Smooth muscle cell (in vitro differentiated cells): ENCODE measurements at regions not wholly inside any gene's neighbourhood (a gene's known extent, or its start where the extent isn't known, plus 50 kb on each side); places are given as distances from the start of the nearest gene placed in this dataset.

Experiments used
- DNase-seq: peaks from one replicate; lab custom pipeline; 2025; ENCODE audit not compliant: unreplicated experiment; lab: John Stamatoyannopoulos, UW
- H2AFZ ChIP-seq: fragments of 200-600 bp; sonication (generic); 2 replicates; pipeline ENCODE4 v1.6.0; 2016; ENCODE audit warnings: antibody characterized with exemption, low read depth, mild to moderate bottlenecking
- H3F3A ChIP-seq: fragments of 200-600 bp; sonication (generic); 2 replicates; pipeline ENCODE4 v1.6.0; 2017; ENCODE audit warnings: antibody characterized with exemption, low read depth
- H3K27ac ChIP-seq: fragments of 200-600 bp; sonication (generic); 2 replicates; pipeline ENCODE4 v1.5.1; 2016; ENCODE audit warnings: low read depth, mild to moderate bottlenecking
- H3K27me3 ChIP-seq: fragments of 200-600 bp; sonication (generic); 2 replicates; pipeline ENCODE4 v1.6.1; 2016; ENCODE audit warnings: low read depth, mild to moderate bottlenecking
- H3K36me3 ChIP-seq: fragments of 200-600 bp; sonication (generic); 2 replicates; pipeline ENCODE4 v1.5.1; 2016; ENCODE audit warnings: low read depth
- H3K4me1 ChIP-seq: fragments of 200-600 bp; sonication (generic); 2 replicates; pipeline ENCODE4 v1.5.1; 2016; ENCODE audit warnings: low read depth
- H3K4me2 ChIP-seq: fragments of 200-600 bp; sonication (generic); 2 replicates; pipeline ENCODE4 v1.6.0; 2016; ENCODE audit warnings: mild to moderate bottlenecking
- H3K4me3 ChIP-seq: fragments of 200-600 bp; sonication (generic); 2 replicates; pipeline ENCODE4 v1.5.1; 2016; ENCODE audit warnings: mild to moderate bottlenecking
- H3K79me2 ChIP-seq: fragments of 200-600 bp; sonication (generic); 2 replicates; pipeline ENCODE4 v1.6.0; 2016; ENCODE audit warnings: low read depth, mild to moderate bottlenecking
- H3K9ac ChIP-seq: fragments of 200-600 bp; sonication (generic); 2 replicates; pipeline ENCODE4 v1.6.0; 2016; ENCODE audit warnings: low read depth
- H3K9me3 ChIP-seq: fragments of 200-600 bp; sonication (generic); replicated peaks from 2 replicates; pipeline ENCODE4 v1.5.1; 2016; ENCODE audit warnings: low read depth
- H4K20me1 ChIP-seq: fragments of 200-600 bp; sonication (generic); 2 replicates; pipeline ENCODE4 v1.6.0; 2016; ENCODE audit warnings: low read depth
- WGBS: methylation state at CpG from one replicate; pipeline ENCODE4 v1.1.7; 2016; ENCODE audit warnings: low lambda C conversion rate; 5-methylcytosine and 5-hydroxymethylcytosine counted together
- TF ChIP-seq, protein P1 (sequence below): fragments of 200-600 bp; sonication (generic); IDR thresholded peaks from 2 replicates; pipeline ENCODE4 v1.5.1; 2017; ENCODE audit warnings: borderline replicate concordance, mild to moderate bottlenecking, antibody characterized with exemption; ENCODE audit not compliant: insufficient read depth, poor library complexity, severe bottlenecking

DNA sequence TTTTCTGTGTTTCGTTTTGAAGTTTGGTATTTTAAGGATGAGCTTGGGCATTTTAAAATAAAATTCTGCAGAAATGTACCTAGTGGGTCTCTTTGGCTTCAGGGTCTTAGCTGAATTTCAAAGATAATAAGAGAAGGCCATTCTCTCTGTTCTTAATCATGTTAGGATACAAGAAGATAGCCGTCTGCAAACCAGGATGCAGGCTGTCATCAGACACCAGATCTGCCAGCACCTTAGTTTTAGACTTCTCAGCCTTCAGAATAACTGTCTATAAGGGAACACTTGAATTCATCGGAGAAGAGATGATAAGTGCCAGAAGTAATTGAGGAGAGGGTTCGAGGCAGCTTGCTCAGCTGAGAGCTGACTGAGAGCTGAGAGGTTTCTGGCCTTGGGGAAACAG lies 202.1 kb downstream of the REEP3 start:
- Histone ChIP-seq H4K20me1 (no peaks in the 10 kb centered on the region), H3K4me3 (no peak overlapping the region), H2AFZ (peak overlapping the region; percentile 3), H3K9me3 (no peaks in the 10 kb centered on the region), H3K4me1 (peaks cover 5% of the 10 kb centered on the region), H3K9ac (no peak overlapping the region), H3F3A (no peaks in the 10 kb centered on the region), H3K4me2 (no peak overlapping the region), H3K36me3 (no peaks in the 10 kb centered on the region), H3K27me3 (no peaks in the 10 kb centered on the region), H3K27ac (no peak overlapping the region), H3K79me2 (no peaks in the 10 kb centered on the region)
- no peak for DNase-seq
- 64% methylated on average over 4 of the region's 4 CpGs for WGBS
- TF ChIP-seq, protein P1, sequence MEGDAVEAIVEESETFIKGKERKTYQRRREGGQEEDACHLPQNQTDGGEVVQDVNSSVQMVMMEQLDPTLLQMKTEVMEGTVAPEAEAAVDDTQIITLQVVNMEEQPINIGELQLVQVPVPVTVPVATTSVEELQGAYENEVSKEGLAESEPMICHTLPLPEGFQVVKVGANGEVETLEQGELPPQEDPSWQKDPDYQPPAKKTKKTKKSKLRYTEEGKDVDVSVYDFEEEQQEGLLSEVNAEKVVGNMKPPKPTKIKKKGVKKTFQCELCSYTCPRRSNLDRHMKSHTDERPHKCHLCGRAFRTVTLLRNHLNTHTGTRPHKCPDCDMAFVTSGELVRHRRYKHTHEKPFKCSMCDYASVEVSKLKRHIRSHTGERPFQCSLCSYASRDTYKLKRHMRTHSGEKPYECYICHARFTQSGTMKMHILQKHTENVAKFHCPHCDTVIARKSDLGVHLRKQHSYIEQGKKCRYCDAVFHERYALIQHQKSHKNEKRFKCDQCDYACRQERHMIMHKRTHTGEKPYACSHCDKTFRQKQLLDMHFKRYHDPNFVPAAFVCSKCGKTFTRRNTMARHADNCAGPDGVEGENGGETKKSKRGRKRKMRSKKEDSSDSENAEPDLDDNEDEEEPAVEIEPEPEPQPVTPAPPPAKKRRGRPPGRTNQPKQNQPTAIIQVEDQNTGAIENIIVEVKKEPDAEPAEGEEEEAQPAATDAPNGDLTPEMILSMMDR = no peak

GRCh38 chr10:63723741-63724140 lies 202.5 kb downstream of the REEP3 start:
- 69% methylated on average over 7 of the region's 7 CpGs for WGBS
- Histone ChIP-seq H3K9me3 (no peaks in the 10 kb centered on the region), H3K27me3 (no peaks in the 10 kb centered on the region), H3K36me3 (no peaks in the 10 kb centered on the region), H3F3A (no peaks in the 10 kb centered on the region), H3K4me3 (no peak overlapping the region), H2AFZ (peak overlapping the region; percentile 3), H3K4me1 (peaks cover 5% of the 10 kb centered on the region), H3K4me2 (no peak overlapping the region), H3K9ac (no peak overlapping the region), H4K20me1 (no peaks in the 10 kb centered on the region), H3K79me2 (no peaks in the 10 kb centered on the region), H3K27ac (no peak overlapping the region)
- no peak for DNase-seq
- TF ChIP-seq, protein P1 = no peak

- H3K27me3 ChIP-seq = no peaks in the 10 kb centered on the region
- TF ChIP-seq, protein P1 = no peak
- no peaks in the 10 kb centered on the region for H3F3A ChIP-seq
- H4K20me1 ChIP-seq = no peaks in the 10 kb centered on the region
- H2AFZ ChIP-seq = no peak overlapping the region
- H3K27ac ChIP-seq = no peak overlapping the region
- no peaks in the 10 kb centered on the region for H3K4me1 ChIP-seq
- no peak overlapping the region for H3K4me3 ChIP-seq
- no peak overlapping the region for H3K4me2 ChIP-seq
- no peaks in the 10 kb centered on the region for H3K36me3 ChIP-seq
- 93% methylated on average over 2 of the region's 2 CpGs for WGBS
- H3K9ac ChIP-seq = no peak overlapping the region
- no peaks in the 10 kb centered on the region for H3K79me2 ChIP-seq
- no peaks in the 10 kb centered on the region for H3K9me3 ChIP-seq
- DNase-seq = no peak
These were observed 203.7 kb downstream of the REEP3 start for GRCh38 chr10:63724922-63725321.

GRCh38 chr10:63726867-63727266 lies 205.7 kb downstream of the REEP3 start:
- Histone ChIP-seq H3K4me2 (no peak overlapping the region), H3K9me3 (no peaks in the 10 kb centered on the region), H3K4me3 (no peak overlapping the region), H2AFZ (no peak overlapping the region), H3K27me3 (no peaks in the 10 kb centered on the region), H3K27ac (no peak overlapping the region), H3K4me1 (no peaks in the 10 kb centered on the region), H3F3A (no peaks in the 10 kb centered on the region), H3K36me3 (no peaks in the 10 kb centered on the region), H3K9ac (no peak overlapping the region), H4K20me1 (no peaks in the 10 kb centered on the region), H3K79me2 (no peaks in the 10 kb centered on the region)
- no peak for DNase-seq
- 84% methylated on average over 2 of the region's 2 CpGs for WGBS
- TF ChIP-seq, protein P1 = no peak
